D341Med (cell line): ENCODE measurements at regions not wholly inside any gene's neighbourhood (a gene's known extent, or its start where the extent isn't known, plus 50 kb on each side); places are given as distances from the start of the nearest gene placed in this dataset.
"Not testable (repeated sequence)": the region's sequence is repeated elsewhere in the genome, so short reads cannot be mapped to it uniquely, and the experiment has no call there.

ENCODE experiments used
- DNase-seq: peaks from one replicate; pipeline ENCODE4 v3.0.0; 2012; ENCODE audit warnings: low spot score

DNA sequence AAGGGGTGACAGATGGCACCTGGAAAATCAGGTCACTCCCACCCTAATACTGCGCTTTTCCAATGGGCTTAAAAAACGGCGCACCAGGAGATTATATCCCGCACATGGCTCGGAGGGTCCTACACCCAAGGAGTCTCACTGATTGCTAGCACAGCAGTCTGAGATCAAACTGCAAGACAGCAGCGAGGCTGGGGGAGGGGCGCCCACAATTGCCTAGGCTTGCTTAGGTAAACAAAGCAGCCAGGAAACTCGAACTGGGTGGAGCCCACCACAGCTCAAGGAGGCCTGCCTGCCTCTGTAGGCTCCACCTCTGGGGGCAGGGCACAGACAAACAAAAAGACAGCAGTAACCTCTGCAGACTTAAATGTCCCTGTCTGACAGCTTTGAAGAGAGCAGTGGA lies 205.7 kb upstream of the HTR1E start:
- not testable (repeated sequence) for DNase-seq

DNA sequence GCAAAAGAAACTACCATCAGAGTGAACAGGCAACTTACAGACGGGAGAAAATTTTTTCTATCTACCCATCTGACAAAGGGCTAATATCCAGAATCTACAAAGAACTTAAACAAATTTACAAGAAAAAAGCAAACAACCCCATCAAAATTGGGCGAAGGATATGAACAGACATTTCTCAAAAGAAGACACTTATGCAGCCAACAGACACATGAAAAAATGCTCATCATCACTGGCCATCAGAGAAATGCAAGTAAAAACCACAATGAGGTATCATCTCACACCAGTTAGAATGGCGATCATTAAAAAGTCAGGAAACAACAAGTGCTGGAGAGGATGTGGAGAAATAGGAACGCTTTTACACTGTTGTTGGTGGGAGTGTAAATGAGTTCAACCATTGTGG lies 206.6 kb upstream of the HTR1E start:
- DNase-seq = not testable (repeated sequence)

DNA sequence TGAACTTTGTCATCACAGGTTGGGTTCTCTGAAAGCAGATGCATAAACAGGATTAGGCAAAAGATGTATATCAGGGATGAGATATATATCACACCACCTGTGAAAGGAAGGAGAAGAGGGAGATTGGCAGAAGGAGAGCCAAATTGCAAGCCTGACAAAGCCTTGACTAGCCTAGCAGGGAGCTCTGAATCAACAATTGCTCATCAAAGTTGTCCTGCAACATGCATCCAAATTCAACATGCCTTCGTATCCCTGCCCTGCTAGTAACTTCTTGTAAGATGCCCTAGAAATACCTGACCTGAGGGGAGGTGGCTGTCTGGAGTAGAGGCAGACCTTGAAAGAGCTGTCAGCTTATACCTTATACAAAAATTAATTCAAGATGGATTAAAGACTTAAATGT lies 207.1 kb upstream of the HTR1E start:
- DNase-seq = no peak

DNA sequence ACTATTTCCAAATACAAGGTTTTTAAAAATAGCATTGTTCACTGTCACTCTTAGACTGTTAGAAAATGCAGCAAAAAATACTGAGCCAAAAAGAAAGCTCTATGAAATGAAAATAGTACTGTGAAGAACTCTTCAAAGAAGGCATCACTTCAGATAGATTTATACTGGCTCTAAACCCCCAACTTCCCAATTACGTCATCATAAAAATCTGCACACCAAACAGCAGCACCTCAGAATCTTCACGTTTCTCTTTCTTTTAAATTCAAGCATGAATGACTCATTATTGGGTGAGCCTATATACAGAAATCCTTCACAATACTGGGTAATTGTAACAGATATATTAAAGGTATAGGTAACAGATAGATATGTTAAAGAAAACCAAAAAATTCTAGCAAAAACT lies 208.4 kb upstream of the HTR1E start:
- no peak for DNase-seq

DNA sequence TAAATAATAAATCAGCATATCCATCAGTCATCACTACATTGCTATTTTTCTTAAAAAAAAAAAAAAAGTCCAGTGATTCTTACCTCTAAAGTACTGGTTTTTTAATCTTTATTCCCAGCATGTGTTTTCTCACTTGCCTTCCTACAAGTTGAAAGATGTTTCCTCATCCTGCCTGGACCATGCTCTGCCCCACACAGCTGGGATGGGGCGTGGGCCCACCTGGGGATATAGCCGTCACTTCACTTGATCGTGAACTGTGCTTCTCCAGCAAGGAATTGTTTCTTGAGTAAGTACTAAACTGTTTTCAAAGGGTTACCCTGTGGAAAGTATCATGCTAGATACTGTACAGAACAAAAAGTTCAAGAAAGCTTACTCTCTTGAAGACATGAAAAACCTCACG lies 212.6 kb upstream of the HTR1E start:
- no peak for DNase-seq

DNA sequence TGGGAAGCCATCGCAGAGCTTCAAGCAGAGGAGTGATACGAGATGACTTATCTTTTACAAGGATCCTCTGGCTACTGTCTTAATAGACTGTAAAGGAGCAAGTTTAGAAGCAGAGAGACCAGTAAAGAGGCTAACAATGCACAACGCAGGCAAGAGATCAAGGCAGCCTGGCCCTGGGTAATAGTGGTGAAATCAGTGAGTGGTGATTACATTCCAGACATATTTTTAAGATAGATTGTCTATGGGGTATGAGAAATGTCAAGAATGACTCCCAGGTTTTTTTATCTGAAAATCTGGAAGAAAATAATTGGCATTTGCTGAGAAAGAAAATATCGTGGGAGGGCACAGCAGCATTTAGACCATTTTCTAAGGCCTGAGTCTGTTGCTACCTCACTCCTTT lies 213.6 kb upstream of the HTR1E start:
- no peak for DNase-seq

DNA sequence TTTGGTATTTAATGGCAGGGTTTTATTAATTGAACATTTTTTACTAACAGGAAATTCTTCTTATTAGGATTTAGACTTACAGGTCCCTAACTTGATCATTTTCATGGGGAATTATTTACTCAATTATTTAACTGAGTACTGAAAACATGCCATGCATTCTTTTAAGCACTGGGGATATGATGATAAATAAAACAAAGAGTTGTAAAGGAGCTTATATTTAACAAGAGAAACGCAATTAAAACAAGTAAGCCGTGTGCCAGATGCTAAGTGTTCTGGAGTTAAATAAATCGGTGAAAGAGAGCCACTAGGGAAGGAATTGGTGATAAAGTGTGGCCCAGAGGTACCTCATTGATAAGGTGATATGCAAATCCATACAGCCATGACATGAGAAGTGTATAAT lies 214.2 kb upstream of the HTR1E start:
- no peak for DNase-seq

DNA sequence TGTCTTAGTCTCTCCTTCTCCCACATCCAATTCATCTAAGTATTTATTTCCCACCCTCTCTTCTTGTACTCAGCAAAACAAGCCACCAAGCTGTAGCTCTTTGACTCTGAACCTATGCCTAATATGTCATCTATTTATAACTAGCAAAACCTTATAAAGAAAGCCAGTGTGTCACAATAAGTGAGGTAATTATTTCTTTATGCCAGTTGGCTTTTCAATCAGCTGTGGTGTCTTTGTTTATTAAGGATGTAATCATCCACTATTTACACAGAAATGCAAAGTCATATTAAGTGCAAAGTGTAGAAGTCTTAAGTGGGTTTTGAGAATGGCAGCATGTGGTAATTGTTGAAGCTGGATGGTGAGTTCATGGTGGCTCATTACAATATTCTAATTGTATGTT lies 215.2 kb upstream of the HTR1E start:
- DNase-seq = no peak

DNA sequence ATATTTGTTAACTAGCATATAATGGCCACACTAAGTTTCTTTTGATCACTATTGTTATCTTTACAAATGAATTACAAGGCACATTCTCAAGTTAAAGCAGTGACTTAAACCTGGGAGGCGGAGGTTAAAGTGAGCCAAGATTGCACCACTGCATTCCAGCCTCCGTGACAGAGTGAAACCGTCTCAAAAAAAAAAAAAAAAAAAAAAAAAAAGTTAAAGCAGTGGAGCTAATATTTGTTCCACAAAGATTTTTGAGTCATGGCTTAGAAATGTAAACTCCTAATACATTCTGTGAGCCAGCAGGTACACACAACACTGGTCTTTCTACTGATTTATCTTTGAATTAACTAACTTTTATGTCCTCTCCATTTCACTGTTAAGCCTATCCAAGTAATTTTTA lies 221.7 kb upstream of the HTR1E start:
- DNase-seq = no peak

DNA sequence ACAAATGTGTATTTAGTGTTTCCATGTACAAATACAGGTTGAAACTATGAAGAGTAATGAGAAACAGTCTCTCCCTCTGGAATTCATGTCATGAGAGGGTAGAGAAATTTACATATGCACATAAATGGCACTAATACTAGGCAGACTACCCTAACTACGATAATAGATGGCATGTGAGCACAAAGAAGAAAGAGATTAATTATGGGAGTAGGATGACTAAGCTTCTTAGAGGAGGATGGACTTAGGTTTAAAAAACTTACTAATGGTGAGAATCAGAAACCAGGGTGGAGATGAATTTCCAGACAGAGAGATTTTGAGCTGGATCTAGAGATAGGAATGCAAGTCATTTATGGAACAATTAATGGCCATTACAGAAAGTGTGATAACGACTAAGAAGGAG lies 225.3 kb upstream of the HTR1E start:
- no peak for DNase-seq

DNA sequence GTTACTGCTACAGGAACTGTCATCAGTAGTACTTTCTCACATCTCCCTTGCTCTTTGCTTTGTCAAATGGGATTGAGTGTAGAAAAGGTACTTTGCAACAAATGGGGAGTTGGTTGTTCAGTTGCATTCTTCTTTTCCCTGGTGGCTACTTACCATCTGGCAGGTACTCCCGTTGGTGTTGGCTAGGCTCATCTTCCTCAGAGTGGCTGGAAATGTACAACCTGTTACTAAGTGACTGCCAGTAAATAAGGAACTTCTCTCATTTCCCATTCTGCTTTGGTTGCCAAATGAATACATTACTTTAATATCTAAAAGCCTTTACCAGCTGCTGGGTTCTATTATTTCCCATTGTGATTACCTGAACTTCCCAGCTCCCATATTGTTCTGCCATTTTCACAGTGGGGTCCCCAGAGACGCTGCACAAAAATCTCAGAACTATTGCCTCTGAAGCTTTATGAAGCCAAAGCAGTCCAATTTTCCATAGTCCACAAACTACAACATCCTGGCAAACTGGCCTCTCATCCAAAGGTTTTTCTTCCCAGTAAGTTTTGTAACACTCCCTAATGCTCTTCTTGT lies 229.7 kb upstream of the HTR1E start:
- DNase-seq = no peak

DNA sequence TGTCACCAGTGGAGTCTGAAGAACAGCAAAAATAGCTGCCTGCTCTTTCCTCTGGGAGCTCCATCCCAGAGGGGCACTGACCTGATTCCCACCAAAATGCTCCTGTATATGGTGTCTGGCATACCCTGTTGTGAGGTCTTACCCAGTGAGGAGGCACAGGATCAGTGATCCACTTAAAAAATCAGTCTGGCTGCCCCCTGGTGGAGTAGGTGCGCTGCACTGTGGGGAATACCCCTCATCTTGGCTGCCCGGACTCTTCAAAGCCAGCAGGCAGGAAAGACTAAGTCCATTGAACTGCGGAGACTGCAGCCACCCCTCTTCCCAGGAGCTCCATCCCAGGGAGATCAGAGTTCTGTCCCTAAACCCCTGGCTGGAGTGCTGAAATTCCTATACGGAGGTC lies 230.9 kb upstream of the HTR1E start:
- DNase-seq = no peak

DNA sequence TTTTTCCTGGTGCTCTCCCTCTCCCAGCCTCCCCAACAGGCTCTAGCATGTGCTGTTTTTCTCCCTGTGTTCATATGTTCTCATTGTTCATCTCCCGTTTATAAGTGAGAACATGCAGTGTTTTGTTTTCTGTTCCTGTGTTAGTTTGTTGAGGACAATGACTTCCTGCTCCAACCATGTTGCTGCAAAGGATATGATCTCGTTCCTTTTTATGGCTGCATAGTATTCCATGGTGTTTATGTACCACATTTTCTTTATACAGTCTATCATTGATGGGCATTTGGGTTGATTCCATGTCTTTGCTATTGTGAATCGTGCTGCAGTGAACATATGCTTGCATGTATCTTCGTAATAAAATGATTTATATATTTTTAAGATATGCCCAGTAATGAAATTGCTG lies 236.1 kb upstream of the HTR1E start:
- DNase-seq = not testable (repeated sequence)

DNA sequence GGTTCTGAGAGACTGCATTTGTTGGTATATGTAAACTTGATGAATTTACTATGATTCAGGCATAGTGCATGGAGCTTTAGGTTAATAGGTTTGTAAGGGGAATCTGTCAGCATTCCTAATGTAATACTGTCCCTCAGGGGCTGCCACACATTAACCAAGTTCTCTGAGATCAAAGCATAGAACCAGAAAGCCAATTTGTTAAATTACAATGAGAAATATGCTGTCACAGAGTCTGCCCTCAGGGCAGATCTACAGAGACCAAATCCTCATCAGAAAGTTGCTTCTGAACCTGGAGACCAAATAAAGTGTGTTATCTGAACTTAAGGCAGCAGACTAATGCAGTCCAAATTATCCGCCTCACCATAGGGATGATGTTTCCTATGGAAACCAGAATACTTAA lies 250.8 kb upstream of the HTR1E start:
- DNase-seq = no peak

DNA sequence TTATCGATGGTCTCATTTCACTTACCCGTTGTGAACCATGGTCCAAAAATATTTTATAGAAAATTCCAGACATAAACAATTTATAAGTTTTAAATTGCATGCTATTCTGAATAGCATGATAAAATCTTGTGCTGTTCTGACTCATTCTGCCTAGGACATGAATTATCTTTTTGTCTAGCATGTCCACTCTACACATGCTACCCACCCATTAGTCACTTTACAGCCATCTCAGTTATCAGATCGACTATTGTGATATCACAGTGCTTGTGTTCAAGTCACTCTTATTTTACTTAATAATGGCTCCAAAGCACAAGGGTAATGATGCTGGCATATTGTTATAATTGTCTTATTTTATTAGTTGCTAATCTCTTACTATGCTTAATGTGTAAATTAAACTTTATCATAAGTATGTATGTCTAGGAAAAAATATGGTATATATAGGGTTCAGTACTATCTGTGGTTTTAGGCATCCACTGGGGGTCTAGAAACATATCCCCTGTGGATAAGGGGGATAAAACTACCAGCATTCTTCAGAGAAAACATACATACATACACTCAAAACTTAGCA lies 252.0 kb upstream of the HTR1E start:
- no peak for DNase-seq

DNA sequence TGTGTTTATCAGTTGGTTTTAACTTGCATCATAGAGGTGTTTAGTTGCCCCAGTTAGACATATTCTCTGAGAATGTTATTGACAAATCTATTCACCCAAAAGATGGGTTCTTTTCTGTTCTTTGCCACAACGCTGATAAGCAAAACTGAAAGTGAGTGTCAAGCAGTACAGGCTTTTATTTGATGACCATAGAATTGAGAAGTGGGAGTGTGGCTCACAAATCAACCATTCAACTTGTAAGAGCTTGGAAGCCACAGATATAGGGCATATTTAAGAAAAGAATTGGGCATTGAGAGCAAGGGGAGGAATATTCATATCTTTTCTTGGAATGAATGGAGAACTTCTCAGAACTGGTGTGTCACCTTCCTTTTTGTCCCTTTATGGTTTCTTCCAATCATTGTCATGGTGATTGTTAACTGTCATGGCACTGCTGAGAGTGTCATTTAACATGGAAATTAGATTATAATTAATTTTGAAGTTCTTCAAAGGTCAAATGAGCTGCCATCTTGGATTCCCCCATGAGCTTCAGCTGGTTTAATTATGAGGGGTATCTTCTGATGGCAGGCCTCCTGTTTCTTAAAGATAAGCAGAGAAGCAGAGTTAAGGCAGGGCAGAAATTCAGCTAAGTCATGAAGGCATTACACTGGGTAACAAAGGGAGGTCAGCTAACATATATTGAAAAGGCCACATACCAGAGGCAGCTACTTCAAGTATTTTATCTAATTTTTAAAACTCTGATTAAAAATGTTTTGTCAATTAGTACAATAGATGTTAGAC lies 254.0 kb upstream of the HTR1E start:
- DNase-seq = no peak

DNA sequence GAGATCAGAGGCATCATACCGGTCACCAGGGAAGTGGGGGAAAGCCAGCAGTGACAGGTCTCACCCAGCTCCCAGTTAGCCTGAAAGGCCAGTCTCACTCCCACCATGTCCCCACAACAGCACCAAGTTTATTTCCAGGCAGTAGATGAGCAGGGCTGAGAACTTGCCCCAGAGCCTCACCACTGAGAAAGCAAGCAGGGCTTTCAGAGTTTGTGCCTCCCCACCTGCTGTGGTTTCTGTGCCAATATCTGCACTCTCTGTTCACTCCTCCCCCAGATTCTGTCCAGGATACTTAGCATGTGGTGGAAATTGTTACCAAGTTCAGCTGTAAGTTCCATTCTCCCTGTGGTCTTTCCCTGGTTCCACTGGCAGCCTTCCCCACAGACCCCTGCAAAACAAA lies 255.0 kb upstream of the HTR1E start:
- no peak for DNase-seq

DNA sequence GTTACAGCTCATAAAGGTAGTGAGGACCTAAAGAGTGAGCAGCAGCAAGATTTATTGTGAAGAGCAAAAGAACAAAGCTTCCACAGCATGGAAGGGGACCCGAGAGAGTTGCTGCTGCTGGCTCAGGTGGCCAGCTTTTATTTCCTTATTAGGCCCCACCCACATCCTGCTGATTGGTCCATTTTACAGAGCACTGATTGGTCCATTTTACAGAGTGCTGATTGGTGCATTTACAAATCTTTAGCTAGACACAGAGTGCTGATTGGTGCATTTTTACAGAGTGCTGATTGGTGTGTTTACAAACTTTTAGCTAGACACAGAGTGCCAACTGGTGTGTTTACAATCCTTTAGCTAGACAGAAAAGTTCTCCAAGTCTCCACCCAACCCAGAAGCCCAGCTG lies 256.2 kb upstream of the HTR1E start:
- DNase-seq = not testable (repeated sequence)

DNA sequence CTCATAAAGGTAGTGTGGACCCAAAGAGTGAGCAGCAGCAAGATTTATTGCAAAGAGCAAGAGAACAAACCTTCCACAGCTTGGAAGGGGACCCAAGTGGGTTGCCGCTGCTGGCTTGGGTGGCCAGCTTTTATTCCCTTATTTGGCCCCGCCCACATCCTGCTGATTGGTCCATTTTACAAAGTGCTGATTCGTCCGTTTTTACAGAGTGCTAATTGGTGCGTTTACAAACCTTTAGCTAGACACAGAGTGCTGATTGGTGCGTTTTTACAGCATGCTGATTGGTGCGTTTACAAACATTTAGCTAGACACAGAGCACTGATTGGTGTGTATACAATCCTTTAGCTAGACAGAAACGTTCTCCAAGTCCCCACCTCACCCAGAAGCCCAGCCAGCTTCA lies 265.2 kb upstream of the HTR1E start:
- not testable (repeated sequence) for DNase-seq

DNA sequence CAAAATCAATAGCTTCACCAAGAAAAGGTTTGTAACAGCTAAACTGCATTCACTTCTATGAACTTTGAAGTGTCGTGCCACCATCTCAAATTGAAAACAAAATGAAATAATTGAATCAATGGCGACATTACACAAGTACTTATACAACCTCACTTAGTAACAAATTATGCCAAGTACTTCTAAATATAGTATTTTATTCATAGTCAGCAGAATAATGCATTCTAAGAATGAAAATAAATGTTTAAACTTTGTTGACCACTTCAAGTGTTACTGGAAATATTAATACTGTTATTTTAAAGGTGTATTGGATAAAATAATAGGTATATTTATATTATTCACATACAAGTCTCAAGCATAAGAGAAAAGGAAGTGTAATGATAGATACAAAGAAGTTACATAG lies 280.1 kb upstream of the HTR1E start:
- no peak for DNase-seq

DNA sequence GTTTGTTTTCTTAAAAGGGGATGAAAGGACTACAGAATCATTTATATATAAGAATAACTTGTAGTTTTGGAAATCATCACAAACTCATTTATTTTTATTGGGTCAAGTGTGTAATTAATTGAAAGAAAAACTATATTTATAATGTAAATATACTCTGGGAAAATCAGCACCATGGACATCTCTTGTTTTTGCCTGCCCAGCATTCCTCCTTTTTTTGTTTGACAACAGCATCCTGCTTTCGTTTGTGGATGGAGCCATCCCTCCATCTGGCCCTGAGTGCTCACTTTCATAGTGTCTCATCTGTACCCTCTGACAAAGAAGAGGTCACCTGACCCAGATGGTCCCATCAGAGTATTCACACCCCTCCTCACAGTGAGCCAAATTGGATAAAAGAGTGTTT lies 308.2 kb upstream of the HTR1E start:
- DNase-seq = no peak

DNA sequence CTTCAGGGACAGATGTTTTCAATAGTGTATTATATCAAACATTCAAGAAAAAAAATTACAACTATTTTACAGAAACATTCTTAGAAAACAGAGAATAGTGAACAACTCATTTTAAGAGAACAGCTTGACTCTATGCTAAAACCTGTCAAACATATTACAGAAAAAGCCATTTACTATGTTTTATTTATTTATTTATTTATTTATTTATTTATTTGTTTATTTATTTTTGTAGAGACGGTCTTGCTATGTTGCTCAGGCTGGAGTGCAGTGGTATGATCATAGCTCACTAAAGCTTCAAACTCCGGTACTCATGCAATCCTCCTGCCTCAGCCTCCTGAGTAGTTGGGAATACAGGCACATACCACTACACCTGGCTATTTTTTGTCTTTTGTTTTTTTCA lies 317.9 kb upstream of the HTR1E start:
- DNase-seq = no peak

DNA sequence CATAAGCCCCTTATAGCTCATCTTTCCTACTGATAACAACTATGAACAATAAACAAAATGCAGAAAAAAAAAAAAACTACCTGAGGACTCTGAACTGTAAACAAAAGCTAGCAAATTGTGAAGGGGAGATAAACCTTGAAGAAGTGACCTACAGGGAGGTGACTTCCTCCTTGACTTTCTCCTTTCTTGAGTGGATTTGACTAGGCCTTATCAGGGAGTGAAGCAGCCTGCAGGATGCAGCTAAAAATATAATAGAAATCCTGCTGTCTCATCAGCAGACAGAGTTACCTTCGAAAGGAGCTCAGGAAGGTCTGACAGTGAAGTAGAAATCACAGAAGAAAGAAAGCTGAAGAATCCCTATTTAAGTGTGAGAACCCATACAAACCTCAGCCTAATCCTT lies 322.0 kb upstream of the HTR1E start:
- no peak for DNase-seq
